H1 (cell line): ENCODE measurements at regions not wholly inside any gene's neighbourhood (a gene's known extent, or its start where the extent isn't known, plus 50 kb on each side); places are given as distances from the start of the nearest gene placed in this dataset.

Source experiments
- CTCF ChIA-PET: fragments of 300-600 bp; sonication (Branson Sonifier 250); formaldehyde crosslinking; loops from one replicate; lab custom pipeline; 2021; ENCODE audit not compliant: partially characterized antibody; lab: Charles Lee
- POLR2A ChIA-PET: fragments of 300-600 bp; sonication (Branson Sonifier 250); formaldehyde crosslinking; loops from one replicate; lab custom pipeline; 2021; ENCODE audit warnings: inconsistent platforms; ENCODE audit not compliant: partially characterized antibody; lab: Charles Lee
- DNase-seq, 2 experiments: peaks; one replicate each; pipeline versions ENCODE4 v3.0.0 to v3.0.0-alpha.2; 2010 to 2022; ENCODE audit warnings: low spot score in 2 of 2, low read depth in 1 of 2, mixed read lengths in 1 of 2
- FAIRE-seq: peaks from 2 replicates; lab custom pipeline; 2011; peaks lifted over from hg19 to GRCh38; lab: Jason Lieb, UNC
- H2AFZ ChIP-seq: 2 replicates; pipeline ENCODE4 v1.8.1; 2012; ENCODE audit warnings: low read length, inconsistent platforms
- H2AK5ac ChIP-seq: 2 replicates; pipeline ENCODE4 v1.6.1; 2013; ENCODE audit warnings: low read depth, low read length
- H2BK120ac ChIP-seq: replicated peaks from 2 replicates; pipeline ENCODE3; 2013; ENCODE audit warnings: low read depth, low read length, inconsistent platforms
- H2BK12ac ChIP-seq: 2 replicates; pipeline ENCODE4 v1.6.1; 2013; ENCODE audit warnings: low read depth, low read length
- H2BK15ac ChIP-seq: 2 replicates; pipeline ENCODE4 v1.6.1; 2013; ENCODE audit warnings: low read length
- H2BK20ac ChIP-seq: 2 replicates; pipeline ENCODE4 v1.6.1; 2013; ENCODE audit warnings: low read length
- H2BK5ac ChIP-seq: 2 replicates; pipeline ENCODE4 v1.6.1; 2013; ENCODE audit warnings: low read depth, low read length
- H3K14ac ChIP-seq: 2 replicates; pipeline ENCODE4 v1.6.1; 2013; ENCODE audit warnings: inconsistent platforms; ENCODE audit not compliant: insufficient read length
- H3K18ac ChIP-seq: 2 replicates; pipeline ENCODE4 v1.6.1; 2013; ENCODE audit warnings: low read length; ENCODE audit errors: extremely low read depth
- H3K23ac ChIP-seq: 2 replicates; pipeline ENCODE4 v1.6.1; 2013; ENCODE audit warnings: inconsistent platforms; ENCODE audit not compliant: insufficient read length
- H3K23me2 ChIP-seq: 2 replicates; pipeline ENCODE4 v1.6.1; 2013; ENCODE audit warnings: low read depth, low read length
- H3K27ac ChIP-seq: 2 replicates; pipeline ENCODE4 v1.6.1; 2011; ENCODE audit warnings: low read depth, low read length, inconsistent platforms
- H3K27me3 ChIP-seq, 4 experiments: replicated peaks in 1 of 4; 1 replicate in 1 of 4; 2 replicates in 3 of 4; pipeline versions ENCODE4 v1.6.1 to v1.8.1; 2011 to 2013; ENCODE audit warnings: low read length in 3 of 4, mild to moderate bottlenecking in 3 of 4, inconsistent platforms in 2 of 4, mixed read lengths in 2 of 4, moderate library complexity in 1 of 4; ENCODE audit not compliant: control insufficient read depth in 3 of 4, insufficient read depth in 3 of 4; ENCODE audit errors: extremely low read depth in 1 of 4
- H3K36me3 ChIP-seq, 4 experiments: 2 replicates each; pipeline versions ENCODE4 v1.6.1 to v1.8.1; 2011 to 2013; ENCODE audit warnings: mild to moderate bottlenecking in 4 of 4, low read length in 3 of 4, moderate library complexity in 2 of 4, control low read depth in 1 of 4, inconsistent platforms in 1 of 4; ENCODE audit not compliant: insufficient read depth in 4 of 4, control insufficient read depth in 2 of 4
- H3K4ac ChIP-seq: replicated peaks from 2 replicates; pipeline ENCODE3; 2013; ENCODE audit warnings: low read length, low read depth, mixed read lengths, inconsistent platforms; ENCODE audit not compliant: insufficient read length
- H3K4me1 ChIP-seq, 4 experiments: replicated peaks in 1 of 4; 1 replicate in 1 of 4; 2 replicates in 3 of 4; pipeline versions ENCODE4 v1.6.1 to v1.8.1; 2011 to 2013; ENCODE audit warnings: low read length in 3 of 4, inconsistent platforms in 2 of 4, mixed read lengths in 1 of 4; ENCODE audit not compliant: insufficient read depth in 4 of 4, control insufficient read depth in 3 of 4
- H3K4me2 ChIP-seq, 2 experiments: 2 replicates each; pipeline versions ENCODE4 v1.6.1 to v1.8.1; 2011 to 2013; ENCODE audit warnings: low read depth in 2 of 2, low read length in 2 of 2, control low read depth in 1 of 2, inconsistent platforms in 1 of 2, mild to moderate bottlenecking in 1 of 2; ENCODE audit not compliant: insufficient read depth in 1 of 2
- H3K4me3 ChIP-seq, 4 experiments: fragments of 200-600, 300-600 bp in 1 of 4; sonication (generic), shearing (Covaris generic), sonication (Bioruptor Twin) in 1 of 4; 2 replicates each; pipeline versions ENCODE4 v1.5.1 to v1.8.1; 2011 to 2016; ENCODE audit warnings: low read length in 4 of 4, low read depth in 3 of 4, control low read depth in 2 of 4, inconsistent platforms in 2 of 4, mild to moderate bottlenecking in 2 of 4, mixed read lengths in 1 of 4, moderate library complexity in 1 of 4; ENCODE audit not compliant: insufficient read depth in 2 of 4; ENCODE audit errors: extremely low read depth in 1 of 4
- H3K56ac ChIP-seq: replicated peaks from 2 replicates; pipeline ENCODE3; 2013; ENCODE audit warnings: low read depth, mild to moderate bottlenecking, mixed read lengths, low read length, inconsistent platforms; ENCODE audit not compliant: insufficient read length
- H3K79me1 ChIP-seq: 2 replicates; pipeline ENCODE4 v1.6.1; 2013; ENCODE audit warnings: low read depth, low read length, control low read depth
- H3K79me2 ChIP-seq, 2 experiments: 2 replicates each; pipeline versions ENCODE4 v1.6.1 to v1.8.1; 2012 to 2013; ENCODE audit warnings: low read length in 2 of 2, mild to moderate bottlenecking in 2 of 2, inconsistent platforms in 1 of 2; ENCODE audit not compliant: insufficient read depth in 2 of 2, control insufficient read depth in 1 of 2
- H3K9ac ChIP-seq, 4 experiments: replicated peaks in 1 of 4; 1 replicate in 1 of 4; 2 replicates in 3 of 4; pipeline versions ENCODE4 v1.6.1 to v1.8.1; 2011 to 2013; ENCODE audit warnings: low read depth in 3 of 4, low read length in 3 of 4, control low read depth in 2 of 4, mild to moderate bottlenecking in 2 of 4, moderate library complexity in 2 of 4, inconsistent platforms in 1 of 4; ENCODE audit errors: extremely low read depth in 1 of 4
- H3K9me3 ChIP-seq, 2 experiments: 2 replicates each; pipeline versions ENCODE4 v1.6.1 to v1.8.1; 2012 to 2013; ENCODE audit warnings: mild to moderate bottlenecking in 2 of 2, moderate library complexity in 2 of 2, control low read depth in 1 of 2, inconsistent platforms in 1 of 2, low read depth in 1 of 2, low read length in 1 of 2, mixed read lengths in 1 of 2; ENCODE audit not compliant: insufficient read depth in 2 of 2
- H4K20me1 ChIP-seq, 2 experiments: replicated peaks in 1 of 2; 2 replicates each; pipeline versions ENCODE3 to v1.8.1; 2011 to 2013; ENCODE audit warnings: inconsistent platforms in 2 of 2, low read length in 2 of 2, mild to moderate bottlenecking in 1 of 2; ENCODE audit not compliant: insufficient read depth in 2 of 2, control insufficient read depth in 1 of 2
- H4K5ac ChIP-seq: 2 replicates; pipeline ENCODE4 v1.6.1; 2013; ENCODE audit warnings: low read length, low read depth, mixed read lengths, inconsistent platforms; ENCODE audit not compliant: insufficient read length
- H4K8ac ChIP-seq: 2 replicates; pipeline ENCODE4 v1.8.0; 2013; ENCODE audit warnings: mild to moderate bottlenecking, moderate library complexity, low read length, inconsistent platforms; ENCODE audit not compliant: insufficient read depth; ENCODE audit errors: extremely low read depth
- H4K91ac ChIP-seq: replicated peaks from 2 replicates; pipeline ENCODE3; 2013; ENCODE audit warnings: low read length, mixed read lengths, inconsistent platforms; ENCODE audit not compliant: insufficient read length
- NRF1 ChIP-seq: IDR thresholded peaks from 2 replicates; pipeline ENCODE4 v1.6.1; 2011; ENCODE audit warnings: mild to moderate bottlenecking, low read depth, low read length, improper control_type of control experiment
- WGBS, 2 experiments: shearing (Covaris generic) in 1 of 2; methylation state at CpG; one replicate each; pipeline versions ENCODE4 v1.1.6 to v1.1.7; 2013 to 2015; ENCODE audit warnings: low lambda C conversion rate in 2 of 2, mixed read lengths in 2 of 2, inconsistent platforms in 1 of 2, low coverage in 1 of 2, missing lambda C conversion rate in 1 of 2; ENCODE audit not compliant: insufficient replicate concordance in 2 of 2, insufficient coverage in 1 of 2, insufficient read length in 1 of 2; ENCODE audit errors: extremely low coverage in 1 of 2, missing lambda C conversion rate in 1 of 2; 5-methylcytosine and 5-hydroxymethylcytosine counted together

DNA sequence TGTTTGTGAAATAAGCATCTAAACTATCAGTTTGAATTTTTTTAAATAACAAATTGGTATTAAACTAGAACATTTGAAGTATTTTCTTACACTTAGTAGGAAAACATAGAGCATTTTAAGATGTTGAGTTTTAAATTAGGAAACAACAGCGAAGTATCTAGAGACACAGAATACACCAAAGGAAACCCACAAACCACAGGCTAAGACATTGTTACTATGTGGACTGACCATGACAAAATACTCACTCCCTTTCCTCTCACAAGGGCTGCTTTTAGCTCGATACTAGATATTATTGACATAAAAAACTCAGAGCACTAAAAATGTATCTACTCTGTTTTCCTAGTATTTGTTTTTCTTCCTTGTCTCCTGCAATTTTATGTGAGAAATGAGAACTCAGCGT, 266.0 kb upstream of the CITED2 start:
- Histone ChIP-seq H2BK5ac (no peak overlapping the region), H3K9me3 (no peaks in the 10 kb centered on the region), H3K23ac (no peak overlapping the region), H3K4me3 (no peak overlapping the region), H2BK20ac (no peak overlapping the region), H4K20me1 (no peaks in the 10 kb centered on the region), H3K4ac (no peak overlapping the region), H3K23me2 (no peaks in the 10 kb centered on the region), H2AFZ (no peak overlapping the region), H3K56ac (no peak overlapping the region), H3K27me3 (no peaks in the 10 kb centered on the region; a peak in 1 of 7 replicates), H2BK15ac (no peak overlapping the region), H3K36me3 (no peaks in the 10 kb centered on the region), H3K79me1 (no peaks in the 10 kb centered on the region), H4K8ac (no peak overlapping the region), H2BK12ac (no peak overlapping the region), H3K4me1 (no peaks in the 10 kb centered on the region), H3K18ac (no peak overlapping the region), H2AK5ac (no peak overlapping the region), H3K14ac (no peak overlapping the region), H3K79me2 (no peaks in the 10 kb centered on the region), H3K4me2 (no peak overlapping the region), H4K91ac (no peak overlapping the region), H3K27ac (no peak overlapping the region), H4K5ac (no peak overlapping the region), H3K9ac (no peak overlapping the region), H2BK120ac (no peak overlapping the region)
- no peak for TF ChIP-seq NRF1
- CTCF ChIA-PET = interaction anchor here (0.6 kb wide), 1 partner anchor 248 kb away, joined by 4 read pairs; no protein-coding TSS in a partner anchor
- 100% methylated on average over 3 of the region's 3 CpGs; no CpG with 5 or more reads in 1 of the 2 experiments for WGBS, 2 experiments
- FAIRE-seq (no peak), DNase-seq (no peak)
- POLR2A ChIA-PET = no interaction called here
